GM12874 (cell line): ENCODE measurements at regions not wholly inside any gene's neighbourhood (a gene's known extent, or its start where the extent isn't known, plus 50 kb on each side); places are given as distances from the start of the nearest gene placed in this dataset.

ENCODE experiments used
- CTCF ChIP-seq: IDR thresholded peaks from 2 replicates; pipeline ENCODE4 v1.5.1; 2011; ENCODE audit warnings: low read depth, mild to moderate bottlenecking, control low read depth, low read length, moderate library complexity; ENCODE audit not compliant: insufficient read depth

GRCh38 chr3:145387211-145387610, 773.8 kb downstream of the PLOD2 start:
- TF ChIP-seq CTCF = no peak

GRCh38 chr3:145395421-145395820, 765.6 kb downstream of the PLOD2 start:
- TF ChIP-seq CTCF = no peak

- no peak for TF ChIP-seq CTCF
Measured at GRCh38 chr3:145411605-145412004, 749.4 kb downstream of the PLOD2 start.

- TF ChIP-seq CTCF = no peak
Measured at GRCh38 chr3:145417678-145418077, 743.3 kb downstream of the PLOD2 start.

- TF ChIP-seq CTCF = no peak
Measured at GRCh38 chr3:145422556-145422955, 738.4 kb downstream of the PLOD2 start.

GRCh38 chr3:145427355-145427754, 733.6 kb downstream of the PLOD2 start:
- no peak for TF ChIP-seq CTCF

GRCh38 chr3:145429546-145429945, 731.4 kb downstream of the PLOD2 start:
- TF ChIP-seq CTCF = no peak

GRCh38 chr3:145448436-145448835, 712.5 kb downstream of the PLOD2 start:
- TF ChIP-seq CTCF = no peak
